NCI-H2227 (cell line): ENCODE measurements at regions not wholly inside any gene's neighbourhood (a gene's known extent, or its start where the extent isn't known, plus 50 kb on each side); places are given as distances from the start of the nearest gene placed in this dataset.
A peak's percentile ranks its signal among the peaks of the same experiment; 100 is the strongest.
"Not testable (repeated sequence)": the region's sequence is repeated elsewhere in the genome, so short reads cannot be mapped to it uniquely, and the experiment has no call there.

Source experiments
- DNase-seq: peaks from one replicate; lab custom pipeline; 2025; ENCODE audit not compliant: unreplicated experiment; lab: John Stamatoyannopoulos, UW

- DNase-seq: no peak
Observed at GRCh38 chr3:130800829-130801228, 54.2 kb upstream of the PIK3R4 start.

DNA sequence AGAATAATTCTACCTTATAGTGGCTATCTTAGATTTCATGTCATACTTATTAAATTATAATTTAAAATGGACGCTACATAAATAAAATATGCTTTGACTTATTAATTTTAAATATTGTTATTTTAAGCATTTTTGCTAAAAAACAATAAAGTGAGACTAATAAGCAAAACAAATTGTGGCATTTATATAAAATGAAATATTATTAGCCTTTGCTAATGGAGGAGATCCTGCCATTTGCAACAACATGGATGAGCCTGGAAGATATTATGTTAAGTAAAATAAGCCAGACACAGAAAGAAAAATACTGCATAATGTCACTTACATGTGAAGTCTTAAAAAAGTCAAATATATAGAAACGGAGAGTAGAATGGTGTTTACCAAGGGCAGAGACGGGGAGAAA is 54.8 kb upstream of the PIK3R4 start:
- DNase-seq: no peak

- peak; percentile 4 for DNase-seq
Observed at GRCh38 chr3:130811557-130811956, 64.9 kb upstream of the PIK3R4 start.

- DNase-seq: no peak
Observed at GRCh38 chr3:130814691-130815472, 68.3 kb upstream of the PIK3R4 start.

DNA sequence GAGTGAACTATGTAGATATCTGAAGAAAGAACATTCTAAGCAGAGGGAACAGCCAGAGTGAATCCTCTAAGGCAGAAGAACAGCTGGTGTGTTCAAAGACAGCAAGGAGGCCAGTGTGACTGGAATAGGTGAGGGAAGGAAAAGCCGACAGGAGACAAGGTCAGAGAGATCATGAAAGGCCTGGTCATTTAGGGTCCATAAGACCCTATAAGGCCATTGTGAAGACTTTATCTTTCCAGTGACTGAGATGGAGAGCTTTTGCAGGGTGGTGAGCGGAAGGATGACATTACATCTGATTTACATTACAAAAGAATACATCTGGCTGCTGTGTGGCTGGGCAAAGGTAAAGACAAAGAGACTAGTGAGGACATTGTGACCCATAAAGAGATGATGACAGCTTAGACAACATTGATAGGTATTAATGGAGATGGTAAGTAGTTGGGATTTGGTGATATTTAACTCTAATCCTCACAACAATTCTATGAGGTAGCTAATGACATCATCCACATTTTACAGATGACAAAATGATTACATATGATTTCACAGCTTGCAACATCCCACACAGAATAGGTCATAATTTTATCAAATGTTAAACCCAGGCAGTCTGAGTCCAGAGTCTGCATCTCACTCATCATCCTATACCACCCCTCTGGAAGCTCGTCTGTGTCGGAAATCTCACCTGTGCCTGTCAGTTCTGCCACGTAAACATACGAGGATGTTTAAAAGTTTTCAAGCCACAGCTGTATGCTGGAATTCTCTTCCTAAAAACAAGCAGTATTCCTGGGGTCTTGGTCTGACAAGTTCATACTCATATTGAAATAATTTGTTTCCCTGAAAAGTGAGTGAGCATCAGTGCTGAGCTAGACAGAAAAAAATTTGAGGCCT is 70.2 kb upstream of the PIK3R4 start:
- no peak for DNase-seq

DNA sequence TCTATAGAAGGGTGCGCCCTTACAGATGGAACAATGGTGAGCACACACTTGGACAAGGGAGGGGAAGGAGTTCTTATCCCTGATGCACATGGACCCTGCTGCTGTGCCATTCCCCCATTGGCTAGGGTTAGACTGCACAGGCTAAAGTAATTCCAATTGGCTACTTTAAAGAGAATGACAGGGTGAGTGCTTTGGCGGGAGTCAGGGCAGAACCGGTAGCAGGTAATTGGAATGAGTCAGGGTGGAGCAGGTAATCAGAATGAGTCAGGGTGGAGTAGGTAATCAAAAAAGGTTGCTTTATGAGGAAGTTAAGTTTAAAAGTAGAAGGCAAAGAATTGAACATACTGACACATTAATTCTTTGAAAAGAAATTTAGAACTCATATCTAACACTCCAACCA is 71.4 kb upstream of the PIK3R4 start:
- DNase-seq: not testable (repeated sequence)

- no peak for DNase-seq
Observed at GRCh38 chr3:130820976-130821375, 72.9 kb upstream of the ATP2C1 start.

GRCh38 chr3:130821806-130822205 is 72.1 kb upstream of the ATP2C1 start:
- no peak for DNase-seq

DNA sequence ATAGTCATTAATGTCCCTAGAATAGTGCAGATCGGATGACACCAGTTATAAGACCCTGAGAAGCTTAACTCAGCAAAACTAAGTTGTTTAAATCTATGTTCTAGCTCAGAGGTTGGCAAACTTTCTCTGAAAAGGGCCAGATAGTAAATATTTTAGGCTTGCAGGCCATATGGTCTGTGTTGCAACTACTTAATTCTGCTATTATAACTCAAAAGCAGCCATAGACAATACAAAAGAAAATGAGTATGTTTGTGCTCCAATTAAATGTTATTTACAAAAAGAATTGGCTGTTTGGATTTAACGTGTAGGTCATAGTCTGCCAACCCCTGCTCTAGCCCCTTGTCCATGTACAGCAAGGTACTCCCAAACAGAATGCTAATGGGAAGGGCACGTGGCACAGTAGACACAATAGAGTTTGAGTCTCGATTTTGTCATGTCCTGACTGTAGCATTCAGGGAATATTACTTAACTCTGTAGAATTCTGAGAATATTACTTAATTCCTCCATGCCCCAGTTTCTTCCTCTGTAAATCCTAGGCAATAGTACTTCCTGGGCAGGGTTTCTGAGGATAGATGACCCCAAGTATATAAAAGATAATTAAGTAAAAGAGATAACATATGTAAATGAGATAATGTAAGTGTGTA is 70.5 kb upstream of the ATP2C1 start:
- DNase-seq: no peak

- DNase-seq: no peak
Observed at GRCh38 chr3:130823996-130824395, 69.9 kb upstream of the ATP2C1 start.

- no peak for DNase-seq
Observed at GRCh38 chr3:130825762-130826299, 68.1 kb upstream of the ATP2C1 start.

GRCh38 chr3:130826516-130827182 is 67.2 kb upstream of the ATP2C1 start:
- no peak for DNase-seq

GRCh38 chr3:130827486-130827885 is 66.4 kb upstream of the ATP2C1 start:
- DNase-seq: no peak

DNA sequence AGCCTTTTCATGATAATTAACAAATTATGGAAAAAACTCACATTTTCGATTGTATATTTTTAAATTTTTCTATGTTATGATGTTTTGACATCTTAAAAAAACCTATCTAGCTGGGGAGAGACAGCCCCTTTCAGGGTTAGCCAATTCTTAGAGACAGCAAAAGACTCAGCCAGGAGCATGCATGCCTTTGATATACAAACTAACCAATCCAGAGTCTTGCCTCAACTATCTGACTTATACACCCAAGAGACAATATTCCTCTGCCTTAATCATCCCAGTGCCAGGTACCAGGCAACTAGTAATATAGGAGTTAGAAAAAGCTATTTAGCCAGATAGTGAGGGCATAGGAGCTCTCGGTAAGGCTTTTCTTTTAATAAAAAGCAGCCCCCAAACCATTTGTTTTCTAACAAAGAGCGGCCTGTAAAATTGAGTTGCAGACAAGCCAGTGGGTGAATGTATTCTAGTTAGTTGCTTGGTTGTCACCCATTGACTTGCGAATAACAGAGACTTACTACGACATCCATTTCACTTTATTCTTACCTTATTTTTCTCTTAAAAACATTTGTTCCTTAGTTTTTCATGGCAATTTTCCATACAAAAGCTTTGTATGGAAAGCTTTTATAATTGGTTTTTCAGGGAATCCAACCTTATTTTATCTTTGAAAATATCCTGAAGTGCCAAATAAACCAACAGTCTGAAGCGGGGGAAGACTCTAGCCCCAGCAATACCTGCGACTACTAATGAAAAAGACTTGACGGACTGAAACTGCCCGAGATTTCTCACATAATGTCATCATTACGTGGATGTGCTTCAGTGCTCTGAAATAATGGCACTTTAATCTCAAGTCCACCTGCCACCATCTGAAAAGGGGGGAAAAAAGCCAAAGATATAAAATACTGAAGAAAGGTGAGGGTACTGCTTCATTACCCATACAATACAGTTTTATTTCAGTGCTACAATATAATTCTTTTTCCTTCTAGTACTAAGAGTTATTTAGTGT is 64.6 kb upstream of the ATP2C1 start:
- DNase-seq: no peak

DNA sequence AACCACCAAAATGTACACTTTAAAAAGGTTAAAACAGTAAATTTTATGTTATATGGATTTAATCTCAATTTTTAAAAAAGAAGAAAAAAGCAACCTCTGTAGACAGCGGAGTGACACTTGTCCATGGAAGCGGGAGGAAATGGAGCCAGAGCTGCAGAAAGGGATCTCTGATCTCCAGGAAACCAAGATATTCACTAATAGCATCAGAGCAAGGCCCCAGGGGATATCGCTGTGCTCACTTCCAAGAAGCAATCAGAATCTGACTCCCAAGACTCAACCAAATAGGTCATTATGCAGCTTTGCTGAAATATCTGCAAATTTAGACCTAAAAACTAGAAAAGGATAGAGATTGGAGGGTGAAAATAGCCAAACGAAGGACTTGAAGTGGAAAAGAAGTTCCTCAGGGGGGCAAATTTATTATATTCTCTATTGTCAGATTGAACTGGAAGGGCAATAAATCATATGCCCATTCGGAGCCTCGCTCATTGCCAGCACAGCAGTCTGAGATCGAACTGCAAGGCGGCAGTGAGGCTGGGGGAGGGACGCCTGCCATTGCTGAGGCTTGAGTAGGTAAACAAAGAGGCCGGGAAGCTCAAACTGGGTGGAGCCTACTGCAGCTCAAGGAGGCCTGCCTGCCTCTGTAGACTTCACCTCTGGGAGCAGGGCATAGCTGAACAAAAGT is 62.0 kb upstream of the ATP2C1 start:
- DNase-seq: no peak

- DNase-seq: not testable (repeated sequence)
Observed at GRCh38 chr3:130832401-130832746, 61.5 kb upstream of the ATP2C1 start.

GRCh38 chr3:130834476-130834875 is 59.4 kb upstream of the ATP2C1 start:
- no peak for DNase-seq

DNA sequence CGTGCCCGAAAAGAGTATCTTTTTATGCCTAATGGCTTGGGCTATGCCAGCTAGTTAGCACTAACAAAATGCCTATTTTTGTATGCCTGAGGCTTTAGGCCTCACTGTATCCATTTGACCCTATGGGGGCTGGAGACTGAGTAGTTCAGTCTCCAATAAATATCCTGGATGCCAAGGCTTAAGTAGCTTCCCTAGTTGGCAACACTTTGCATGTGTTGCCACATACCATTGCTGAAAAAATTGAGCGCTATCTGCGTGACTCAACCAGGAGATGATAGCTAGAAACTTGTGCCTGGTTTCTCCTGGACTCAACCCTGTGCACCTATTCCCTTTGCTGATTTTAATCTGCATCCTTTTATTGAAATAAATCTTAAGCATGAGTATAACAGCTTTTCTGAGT is 58.4 kb upstream of the ATP2C1 start:
- no peak for DNase-seq

DNA sequence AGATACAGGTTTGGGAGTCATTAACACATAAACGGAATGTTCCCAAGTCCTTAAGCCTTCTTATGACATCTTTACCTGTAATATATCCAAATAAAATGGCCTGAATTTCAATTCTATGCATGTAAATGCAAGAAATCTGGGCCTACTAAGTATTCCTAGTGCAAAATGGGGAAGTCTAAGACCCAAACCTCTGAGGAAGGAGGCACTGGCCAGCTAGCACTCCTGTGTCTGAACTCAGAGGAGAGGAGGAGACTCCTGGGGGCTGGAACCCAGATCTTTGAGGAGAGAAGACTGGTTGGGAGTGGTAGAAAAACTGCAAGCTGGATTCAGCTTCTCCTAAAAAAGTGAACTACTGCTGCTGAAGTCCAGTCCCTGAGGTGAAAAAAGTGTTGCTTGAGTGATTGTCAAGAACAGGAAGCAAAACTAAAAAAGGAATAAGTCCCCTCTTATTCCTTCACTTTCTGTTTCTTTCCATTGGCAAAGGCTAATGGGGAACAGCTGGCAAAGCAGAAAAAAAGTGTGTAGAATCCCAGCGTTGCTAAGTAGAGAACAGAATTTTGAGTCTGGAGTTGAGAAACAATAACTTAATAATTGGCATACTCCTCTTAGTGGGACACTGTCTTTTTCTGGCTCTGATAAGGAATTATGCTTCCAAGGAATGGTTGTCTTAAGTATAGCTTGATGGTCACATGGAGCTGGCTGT is 54.8 kb upstream of the ATP2C1 start:
- DNase-seq: no peak
